Right lobe of liver (tissue), 4 donors: ENCODE measurements at regions not wholly inside any gene's neighbourhood (a gene's known extent, or its start where the extent isn't known, plus 50 kb on each side); places are given as distances from the start of the nearest gene placed in this dataset.

Experiments
- POLR2A ChIP-seq: fragments of 450-650 bp; IDR thresholded peaks from one replicate; pipeline ENCODE4 v1.6.1; 2017; ENCODE audit warnings: antibody characterized with exemption, mild to moderate bottlenecking
- TF ChIP-seq, protein P1 (sequence below), 4 donors: fragments of 200-600 bp in 3 of 4; fragments of 450-650 bp in 1 of 4; IDR thresholded peaks; one replicate each; pipeline versions ENCODE4 v1.5.1 to v1.8.0; 2016 to 2022; ENCODE audit warnings: antibody characterized with exemption in 4 of 4, mild to moderate bottlenecking in 2 of 4
- donor health status: DM: no; HTN: no; CAD: no.
- donor health status: DM: no; HTN: no; CAD: no.
- donor health status: DM: no; HTN: yes; CAD: no.

DNA sequence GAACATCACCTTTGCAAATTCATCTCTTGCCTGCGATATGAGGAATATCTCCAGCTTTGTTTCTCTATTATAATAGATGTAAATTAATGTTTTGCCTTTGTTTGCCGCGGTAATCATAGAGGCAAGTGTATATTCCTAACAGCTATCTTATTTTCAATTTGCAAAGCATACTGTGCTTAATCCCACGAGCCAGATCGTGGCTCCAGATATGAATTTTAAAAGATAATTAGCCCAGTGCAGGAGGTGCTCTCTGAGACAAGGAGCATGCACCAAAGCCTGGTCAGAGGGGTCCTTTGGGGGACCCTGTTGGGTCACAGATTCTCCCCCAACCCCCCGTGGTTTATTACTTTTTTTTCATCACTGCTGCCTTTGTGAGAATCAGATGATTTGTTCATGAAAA, 1087.5 kb downstream of the BCL11B start:
- TF ChIP-seq, protein P1, sequence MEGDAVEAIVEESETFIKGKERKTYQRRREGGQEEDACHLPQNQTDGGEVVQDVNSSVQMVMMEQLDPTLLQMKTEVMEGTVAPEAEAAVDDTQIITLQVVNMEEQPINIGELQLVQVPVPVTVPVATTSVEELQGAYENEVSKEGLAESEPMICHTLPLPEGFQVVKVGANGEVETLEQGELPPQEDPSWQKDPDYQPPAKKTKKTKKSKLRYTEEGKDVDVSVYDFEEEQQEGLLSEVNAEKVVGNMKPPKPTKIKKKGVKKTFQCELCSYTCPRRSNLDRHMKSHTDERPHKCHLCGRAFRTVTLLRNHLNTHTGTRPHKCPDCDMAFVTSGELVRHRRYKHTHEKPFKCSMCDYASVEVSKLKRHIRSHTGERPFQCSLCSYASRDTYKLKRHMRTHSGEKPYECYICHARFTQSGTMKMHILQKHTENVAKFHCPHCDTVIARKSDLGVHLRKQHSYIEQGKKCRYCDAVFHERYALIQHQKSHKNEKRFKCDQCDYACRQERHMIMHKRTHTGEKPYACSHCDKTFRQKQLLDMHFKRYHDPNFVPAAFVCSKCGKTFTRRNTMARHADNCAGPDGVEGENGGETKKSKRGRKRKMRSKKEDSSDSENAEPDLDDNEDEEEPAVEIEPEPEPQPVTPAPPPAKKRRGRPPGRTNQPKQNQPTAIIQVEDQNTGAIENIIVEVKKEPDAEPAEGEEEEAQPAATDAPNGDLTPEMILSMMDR (IDR thresholded peaks at IDR 0.05): no peak
- TF ChIP-seq POLR2A: no peak
